GM18505 (cell line): ENCODE measurements at regions not wholly inside any gene's neighbourhood (a gene's known extent, or its start where the extent isn't known, plus 50 kb on each side); places are given as distances from the start of the nearest gene placed in this dataset.

Experiments
- ATAC-seq: cut with Tn5 transposase; IDR thresholded peaks from one replicate; pipeline ENCODE4 v1.9.1; 2021; ENCODE audit not compliant: unreplicated experiment
- POLR2A ChIP-seq: IDR thresholded peaks from 4 replicates; pipeline ENCODE4 v1.6.1; 2011; ENCODE audit warnings: borderline replicate concordance; ENCODE audit not compliant: insufficient read depth, insufficient read length; ENCODE audit errors: extremely low read depth

GRCh38 chr12:28899951-28900350 is 249.1 kb upstream of the FAR2 start:
- no peak for ATAC-seq
- no peak for TF ChIP-seq POLR2A

- no peak for ATAC-seq
- TF ChIP-seq POLR2A = no peak
Measured at GRCh38 chr12:28905220-28905955, 243.7 kb upstream of the FAR2 start.

- no peak for TF ChIP-seq POLR2A
- no peak for ATAC-seq
Measured at GRCh38 chr12:28908646-28909045, 240.4 kb upstream of the FAR2 start.

- no peak for TF ChIP-seq POLR2A
- no peak for ATAC-seq
Measured at GRCh38 chr12:28909291-28909690, 239.8 kb upstream of the FAR2 start.

- no peak for ATAC-seq
- no peak for TF ChIP-seq POLR2A
Measured at GRCh38 chr12:28925719-28926376, 223.2 kb upstream of the FAR2 start.

- no peak for TF ChIP-seq POLR2A
- ATAC-seq = no peak
Measured at GRCh38 chr12:28930704-28931103, 218.4 kb upstream of the FAR2 start.

- TF ChIP-seq POLR2A = no peak
- ATAC-seq = no peak
Measured at GRCh38 chr12:28933176-28933575, 215.9 kb upstream of the FAR2 start.

- no peak for ATAC-seq
- TF ChIP-seq POLR2A = no peak
Measured at GRCh38 chr12:28933864-28934527, 215.1 kb upstream of the FAR2 start.

- no peak for TF ChIP-seq POLR2A
- ATAC-seq = no peak
Measured at GRCh38 chr12:28936221-28936620, 212.9 kb upstream of the FAR2 start.

GRCh38 chr12:28936711-28937110 is 212.4 kb upstream of the FAR2 start:
- no peak for TF ChIP-seq POLR2A
- no peak for ATAC-seq

GRCh38 chr12:28937196-28937595 is 211.9 kb upstream of the FAR2 start:
- ATAC-seq = no peak

GRCh38 chr12:28938056-28938455 is 211.0 kb upstream of the FAR2 start:
- TF ChIP-seq POLR2A = no peak
- no peak for ATAC-seq

More at GRCh38 chr12:28937196-28937595, 211.9 kb upstream of the FAR2 start:
- no peak for TF ChIP-seq POLR2A

- no peak for TF ChIP-seq POLR2A
- no peak for ATAC-seq
Measured at GRCh38 chr12:28938581-28939235, 210.4 kb upstream of the FAR2 start.
